ENCODE measurements at regions not wholly inside any gene's neighbourhood (a gene's known extent, or its start where the extent isn't known, plus 50 kb on each side); places are given as distances from the start of the nearest gene placed in this dataset.

DNA sequence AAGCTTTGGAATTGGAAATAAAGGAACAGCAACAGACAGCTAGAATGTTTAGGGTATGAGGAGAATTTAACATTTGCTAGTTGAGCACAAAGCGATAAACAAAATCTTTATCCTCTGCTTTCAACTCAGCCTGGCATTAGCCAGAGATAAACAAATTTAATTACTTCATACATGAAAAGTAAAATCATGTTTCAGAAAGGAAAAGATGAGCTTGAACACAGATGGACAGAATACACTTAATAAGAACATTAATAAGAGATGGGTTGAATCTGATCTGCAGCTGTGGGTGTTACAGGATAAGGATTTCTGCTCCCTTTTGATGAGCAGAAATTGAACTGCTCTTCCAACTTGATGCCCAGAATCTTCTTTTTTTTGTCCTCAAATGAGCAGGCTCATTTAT lies 275.2 kb downstream of the CSNK1G3 start:
- no peak for DNase-seq

DNA sequence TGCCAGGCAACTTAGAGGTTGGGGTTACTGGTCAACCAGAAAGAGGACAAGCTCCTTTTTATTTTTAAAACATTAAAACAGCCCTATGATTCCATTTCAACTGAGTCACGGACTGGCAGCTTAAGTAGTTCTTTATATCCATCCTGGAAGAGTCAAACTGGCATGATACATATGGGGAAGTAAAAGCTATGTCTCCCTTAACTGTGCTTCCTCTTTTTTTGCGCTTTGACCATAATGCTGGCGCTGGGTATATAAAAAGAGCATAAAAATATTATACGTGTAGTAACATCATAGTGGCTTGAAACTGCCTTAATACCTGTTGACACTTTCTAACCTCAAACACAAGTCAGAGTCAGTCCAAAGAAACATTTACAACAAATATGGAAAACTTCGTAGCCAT lies 274.4 kb downstream of the CSNK1G3 start:
- no peak for DNase-seq

DNA sequence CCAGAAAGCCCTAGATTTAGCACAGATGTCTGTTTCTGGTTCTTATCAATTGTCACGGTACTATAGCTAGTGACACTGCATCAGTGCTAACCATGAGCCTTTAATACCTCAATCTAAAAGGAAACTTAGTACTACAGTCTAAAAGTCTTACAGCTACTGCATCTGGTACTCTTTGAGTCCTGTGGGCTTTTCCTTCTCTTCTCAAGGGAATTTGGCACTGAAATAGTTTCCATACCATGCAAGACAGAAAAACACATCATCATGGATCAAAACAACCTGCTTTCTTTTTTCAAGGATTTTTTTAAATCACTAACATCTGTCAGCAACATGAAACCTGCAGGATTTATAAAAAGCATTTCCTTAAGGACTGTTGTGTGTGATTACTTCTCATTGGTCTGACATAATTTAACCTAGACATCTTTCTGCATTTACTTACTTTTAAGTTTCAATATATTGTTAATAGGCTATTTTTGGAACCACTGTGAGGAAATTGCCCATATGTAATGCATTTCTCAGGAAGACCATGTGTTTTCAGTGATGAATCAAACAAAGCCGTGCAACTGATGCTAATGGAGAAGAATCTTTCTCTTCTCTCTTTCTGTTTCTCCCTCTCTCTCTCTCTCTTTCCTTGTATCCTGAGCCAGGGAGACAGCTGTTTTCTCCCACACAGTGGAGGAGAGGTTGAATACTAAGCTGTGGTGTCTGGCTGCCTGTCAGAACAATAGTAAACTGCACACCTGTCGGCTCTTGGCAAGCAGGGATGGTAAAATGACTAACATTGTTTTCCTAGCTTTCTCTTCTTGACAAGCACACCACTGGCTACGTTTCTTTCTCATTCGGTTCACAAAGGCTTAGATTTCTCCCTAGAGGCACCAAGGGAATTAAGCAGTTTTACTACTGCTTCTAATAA lies 273.4 kb downstream of the CSNK1G3 start:
- DNase-seq = no peak

DNA sequence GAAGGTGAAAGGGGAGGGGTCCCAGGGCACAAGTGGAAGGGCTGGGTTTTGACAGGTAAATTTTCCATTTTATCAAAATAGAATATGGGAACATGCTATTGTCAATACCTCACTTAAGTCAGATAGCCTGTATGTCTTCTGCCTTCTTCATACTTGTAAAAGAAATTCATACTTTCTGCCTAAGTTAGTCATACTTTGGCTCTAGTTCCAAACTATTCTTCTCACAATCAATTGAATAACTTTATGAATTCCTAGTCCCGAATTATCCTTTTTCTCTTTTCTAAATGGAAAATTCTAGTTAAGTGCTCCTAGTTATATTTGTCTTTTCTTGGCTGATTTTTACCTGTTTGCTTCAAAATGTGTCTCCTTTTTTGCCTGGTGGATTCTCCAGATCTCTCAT lies 271.4 kb downstream of the CSNK1G3 start:
- no peak for DNase-seq

DNA sequence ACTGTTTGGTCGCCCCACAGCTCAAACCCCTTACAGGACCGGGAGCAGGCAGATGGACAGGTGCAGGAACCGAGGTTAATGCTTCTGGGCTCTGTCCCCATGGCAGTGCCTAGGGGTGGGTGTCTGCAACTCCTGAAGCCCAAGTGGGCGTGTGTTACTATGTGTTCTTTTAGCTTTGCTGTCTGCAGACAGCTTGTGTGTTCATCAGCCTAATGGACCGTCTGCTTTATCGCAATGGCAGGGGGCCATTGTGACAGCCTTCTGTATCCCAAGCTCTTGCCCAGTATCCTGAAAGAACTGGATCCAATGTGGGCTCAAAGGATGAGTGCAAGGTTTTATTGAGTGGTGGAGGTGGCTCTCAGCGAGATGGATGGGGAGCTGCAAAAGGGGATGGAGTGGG lies 266.7 kb downstream of the CSNK1G3 start:
- DNase-seq = no peak

DNA sequence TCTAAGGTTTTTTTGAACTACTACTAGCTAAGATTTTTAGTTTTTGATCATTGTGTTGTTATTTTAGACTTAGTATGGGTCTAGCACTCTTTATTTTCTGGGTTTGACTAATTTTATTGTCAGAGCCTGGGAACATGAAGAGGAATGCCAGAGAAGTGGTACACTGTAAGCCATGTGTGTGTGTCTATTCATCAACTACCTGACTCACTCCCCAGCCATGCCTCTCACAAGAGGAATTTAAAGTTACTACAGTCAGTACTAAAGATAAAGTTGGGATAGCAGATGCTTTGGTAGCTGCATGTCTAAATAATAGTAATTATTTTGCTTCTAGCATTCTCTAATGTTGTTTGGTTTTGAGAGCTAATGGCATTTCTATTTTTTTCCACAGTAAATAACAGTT lies 264.8 kb downstream of the CSNK1G3 start:
- DNase-seq = no peak

DNA sequence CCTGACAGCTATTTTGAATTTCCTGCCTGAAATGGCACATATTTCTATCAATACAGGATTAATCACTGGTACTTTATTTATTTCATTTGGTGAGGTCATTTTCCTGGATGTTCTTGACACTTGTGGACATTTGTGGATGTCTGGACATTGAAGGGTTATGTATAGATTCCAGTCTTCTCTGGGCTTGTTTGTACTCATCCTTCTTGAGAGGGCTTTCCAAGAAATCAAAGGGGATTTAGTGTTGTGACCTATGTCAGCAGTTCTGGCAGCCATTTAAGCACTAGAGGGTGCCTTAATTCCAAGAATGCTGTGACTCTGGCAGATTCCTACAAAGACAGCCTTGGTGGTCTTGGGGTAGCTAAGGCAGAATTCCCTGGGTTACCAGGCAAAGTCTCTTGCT lies 259.7 kb downstream of the CSNK1G3 start:
- no peak for DNase-seq

DNA sequence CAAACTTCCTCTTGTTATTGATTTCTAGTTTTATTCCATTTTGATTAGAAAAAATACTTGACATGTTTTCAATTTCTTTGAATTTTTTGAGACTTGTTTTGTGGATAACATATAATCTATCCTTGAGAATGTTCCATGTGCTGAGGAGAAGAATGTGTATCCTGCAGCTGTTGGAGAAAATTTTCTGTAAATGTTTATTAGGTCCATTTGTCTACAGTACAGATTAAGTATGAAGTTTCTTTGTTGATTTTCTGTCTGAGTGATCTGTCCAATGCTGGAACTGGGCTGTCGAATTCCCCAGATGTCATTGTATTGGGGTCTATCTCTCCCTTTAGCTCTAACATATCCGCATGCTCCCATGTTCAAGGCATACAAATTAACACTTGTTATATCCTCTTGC lies 251.2 kb downstream of the CSNK1G3 start:
- no peak for DNase-seq

DNA sequence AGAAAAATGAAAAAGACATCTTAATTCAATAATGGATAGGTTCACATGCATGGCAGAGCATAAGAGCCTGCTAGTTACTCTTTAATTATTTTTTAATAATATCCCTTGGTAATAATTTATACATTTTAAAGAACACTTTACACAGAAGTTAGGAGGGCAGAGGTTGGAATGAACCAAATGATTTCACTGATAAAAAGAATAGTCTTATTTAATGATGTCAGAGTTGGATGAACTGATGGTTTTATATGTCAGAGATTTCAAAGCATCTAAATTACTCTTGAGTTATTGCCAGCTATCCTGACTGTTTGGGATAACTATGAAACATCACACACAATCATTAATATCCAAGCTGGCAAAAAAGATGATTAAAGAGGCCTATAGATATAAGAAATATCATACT lies 244.8 kb downstream of the CSNK1G3 start:
- no peak for DNase-seq

DNA sequence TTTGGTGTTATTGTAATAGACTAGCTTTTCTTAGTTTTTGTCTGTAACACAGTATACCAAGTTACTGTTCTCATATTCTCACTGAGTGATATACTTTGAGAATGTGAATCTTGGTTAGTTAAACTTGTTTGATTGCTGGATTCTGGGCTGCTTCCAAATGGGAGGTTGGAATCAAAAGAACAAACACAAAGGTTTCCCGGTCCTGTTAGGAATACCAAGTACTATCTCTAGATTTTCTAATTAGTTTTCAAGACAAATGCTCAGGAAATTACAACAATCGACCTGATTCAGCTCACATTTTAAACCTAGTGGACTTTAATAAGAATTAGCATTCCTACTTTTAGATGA lies 244.3 kb downstream of the CSNK1G3 start:
- no peak for DNase-seq

DNA sequence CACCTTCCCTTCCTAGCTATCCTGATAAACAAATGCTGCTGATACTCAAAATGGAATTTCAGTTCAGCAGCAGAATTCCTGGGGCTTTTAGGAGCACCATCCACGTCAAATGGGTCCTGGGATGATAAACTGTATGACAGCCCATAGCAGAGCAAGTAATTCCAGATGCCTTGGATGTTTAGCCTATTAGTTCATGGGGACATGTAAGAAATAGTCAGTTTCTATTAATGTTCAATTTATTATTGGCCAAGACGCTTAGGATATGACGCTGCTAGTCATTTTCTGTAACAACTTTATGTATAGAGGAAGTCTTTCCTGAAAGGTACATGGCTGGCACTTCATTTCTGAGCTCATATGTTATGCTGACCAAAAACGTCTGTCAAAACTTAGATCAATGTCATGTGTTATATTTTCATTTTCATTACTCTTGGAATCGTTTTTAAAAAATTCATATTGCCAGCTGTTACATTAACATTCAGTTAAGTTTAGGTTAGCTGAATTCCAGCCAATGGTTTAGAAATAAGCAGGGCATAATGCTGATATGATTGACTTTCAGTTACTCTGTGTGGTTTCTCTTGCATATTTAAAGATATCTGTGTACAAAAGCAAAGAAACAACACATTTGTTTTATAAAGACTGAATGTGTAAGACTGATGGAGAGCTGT lies 243.8 kb downstream of the CSNK1G3 start:
- DNase-seq = no peak

DNA sequence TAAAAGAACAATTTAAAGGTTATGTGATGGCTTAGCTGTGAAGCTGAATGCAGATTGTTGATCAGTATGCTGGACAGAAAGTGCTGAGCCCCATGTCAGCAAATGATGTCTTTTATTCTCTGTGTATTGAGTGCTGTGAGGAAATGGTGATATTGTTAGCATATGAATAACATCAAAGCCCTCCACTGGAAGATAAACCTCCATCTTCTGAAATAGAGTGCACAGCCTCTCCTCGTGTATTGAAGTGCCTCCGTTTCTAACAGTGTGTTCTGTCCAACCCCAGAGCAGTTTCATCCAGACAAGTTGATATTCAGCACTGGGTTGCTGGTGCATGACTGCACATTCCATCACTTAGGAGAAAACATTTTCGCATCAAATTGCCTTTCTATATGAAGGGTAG lies 242.9 kb downstream of the CSNK1G3 start:
- no peak for DNase-seq

DNA sequence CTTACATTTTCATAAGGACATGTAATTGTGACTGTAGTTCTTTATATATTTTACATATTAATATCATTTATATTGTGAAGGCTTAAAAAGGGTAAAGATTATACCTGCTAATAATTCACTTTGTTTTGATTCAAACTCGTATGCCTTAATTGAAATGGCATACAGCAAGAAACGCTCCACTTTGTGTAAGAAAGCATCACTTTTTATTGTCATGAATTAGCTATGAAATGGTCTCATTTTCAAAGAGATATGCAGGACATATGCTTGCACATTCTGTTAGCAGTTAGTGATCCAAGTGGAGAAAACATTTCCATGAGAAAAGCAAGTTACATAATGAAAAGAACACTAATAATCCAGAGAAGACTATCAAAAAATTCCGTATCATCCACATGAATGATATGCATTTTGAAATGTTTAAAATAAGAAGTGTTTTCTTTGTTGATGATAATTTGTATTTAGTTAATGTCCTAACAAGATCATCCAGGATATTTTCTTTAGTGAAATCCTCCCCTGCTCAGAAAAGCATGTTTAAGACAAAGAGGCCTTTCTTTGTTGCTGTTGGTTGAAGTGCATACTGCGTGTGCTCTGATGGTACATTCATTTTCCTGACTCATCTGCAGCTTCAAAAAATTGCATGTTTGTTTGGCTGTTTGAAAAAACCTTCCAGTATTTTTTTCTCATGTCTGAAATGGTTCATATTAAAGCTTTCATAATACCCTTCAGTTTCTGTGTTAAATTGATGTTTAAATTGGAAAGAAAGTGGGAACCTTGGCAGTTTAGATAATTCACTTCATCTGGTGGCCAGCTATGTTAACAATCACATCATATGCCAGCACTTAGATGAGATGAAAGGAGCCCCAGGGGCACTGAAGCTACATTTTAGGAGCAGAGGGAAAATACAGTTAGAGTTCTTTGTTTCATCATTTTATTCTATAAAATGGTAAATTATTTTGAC lies 242.2 kb downstream of the CSNK1G3 start:
- DNase-seq = no peak

DNA sequence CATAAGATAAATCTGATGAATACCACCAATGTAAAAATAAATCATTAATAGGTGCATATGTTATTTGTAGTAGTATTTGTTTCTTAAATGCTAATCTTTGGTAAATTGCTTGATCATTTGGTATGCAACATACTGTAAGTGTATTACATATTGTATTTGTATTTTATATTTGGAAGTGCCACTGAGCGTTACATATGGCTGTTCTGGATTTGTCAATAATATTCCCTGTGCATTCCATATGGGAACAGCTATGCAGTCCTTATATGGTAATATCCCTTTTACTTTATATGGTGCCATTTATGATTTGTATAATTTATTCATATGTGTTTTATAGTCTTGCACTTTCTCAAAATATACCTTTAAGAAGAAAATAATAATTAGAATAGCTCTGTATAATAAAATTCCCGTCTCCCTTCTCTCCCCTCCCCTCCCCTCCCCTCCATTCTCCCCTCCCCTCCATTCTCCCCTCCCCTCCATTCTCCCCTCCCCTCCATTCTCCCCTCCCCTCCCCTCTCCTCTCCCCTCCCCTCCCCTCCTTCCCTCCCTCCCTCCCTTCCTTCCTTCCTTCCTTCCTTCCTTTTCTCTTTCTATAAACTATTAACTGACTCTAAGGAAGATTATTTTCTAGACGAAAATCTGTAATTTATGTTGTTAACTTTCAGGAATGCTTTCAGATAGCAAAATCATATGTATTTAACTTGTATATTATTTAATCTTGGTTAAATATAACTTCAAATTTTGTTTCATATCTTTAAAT lies 241.4 kb downstream of the CSNK1G3 start:
- no peak for DNase-seq

DNA sequence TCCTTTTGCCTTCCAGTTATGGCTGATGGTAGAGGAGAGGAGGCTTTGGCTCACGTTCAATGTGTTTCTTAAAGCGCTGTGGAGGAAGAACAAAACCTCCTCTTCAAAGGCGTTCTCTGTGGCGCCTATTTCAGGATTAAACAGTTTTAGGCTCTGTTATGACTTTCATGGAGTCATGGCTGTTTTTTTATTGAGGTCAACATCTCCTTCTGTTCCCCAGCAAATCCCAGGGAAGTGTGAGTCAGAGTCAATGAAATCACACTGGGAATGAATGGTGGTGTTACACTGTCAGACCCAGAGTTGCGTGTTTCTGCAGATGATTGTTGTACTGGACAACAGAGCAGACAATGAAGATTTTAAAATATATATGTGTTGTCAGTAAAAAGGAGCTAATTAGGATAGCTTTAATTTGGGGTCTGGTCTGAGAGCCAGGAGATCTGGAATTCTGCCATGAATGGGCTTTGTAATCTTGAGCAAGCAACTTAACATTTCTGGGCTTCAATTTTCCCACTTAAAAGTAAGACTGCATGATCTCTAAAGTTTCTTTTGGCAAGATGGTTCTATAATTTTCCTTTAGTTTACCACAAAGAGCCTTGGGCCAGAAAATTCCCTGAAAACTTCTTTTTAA lies 240.7 kb downstream of the CSNK1G3 start:
- DNase-seq = no peak

DNA sequence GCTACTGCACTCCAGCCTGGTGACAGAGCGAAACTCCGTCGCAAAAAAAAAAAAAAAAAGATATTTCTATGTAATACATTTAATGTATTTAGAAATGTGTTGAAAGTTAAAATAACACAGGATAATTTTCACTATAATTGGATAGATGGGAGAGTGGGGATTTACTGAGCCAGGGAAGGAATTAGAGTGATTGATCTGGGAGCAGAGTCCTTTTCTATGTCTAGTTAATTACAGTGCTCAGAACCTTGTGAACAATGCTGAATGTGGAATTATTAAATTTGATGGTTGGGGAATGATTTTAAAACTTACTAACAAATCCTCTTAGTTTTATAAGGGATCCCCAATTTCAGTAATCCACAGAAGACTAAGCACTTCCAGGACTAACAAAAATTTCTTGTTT lies 239.7 kb downstream of the CSNK1G3 start:
- no peak for DNase-seq

DNA sequence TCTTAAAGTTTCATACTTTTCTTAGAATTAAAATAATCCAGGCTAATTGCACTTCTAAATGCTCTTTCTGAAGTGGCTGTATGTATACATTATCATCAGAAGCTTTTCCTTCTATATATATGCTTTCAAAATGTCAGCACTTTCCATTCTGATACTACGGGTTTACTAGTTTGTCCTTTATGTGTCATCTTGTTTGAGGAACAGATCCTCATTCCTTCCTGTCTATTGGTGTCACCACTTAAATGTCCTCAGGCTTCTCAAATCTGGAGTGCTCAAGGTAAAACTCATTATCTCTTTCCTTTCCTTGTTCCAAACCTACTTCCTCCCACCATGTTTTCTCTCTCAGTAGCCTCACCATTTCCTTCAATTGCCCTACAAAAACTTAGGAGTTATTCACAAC lies 236.3 kb downstream of the CSNK1G3 start:
- no peak for DNase-seq

DNA sequence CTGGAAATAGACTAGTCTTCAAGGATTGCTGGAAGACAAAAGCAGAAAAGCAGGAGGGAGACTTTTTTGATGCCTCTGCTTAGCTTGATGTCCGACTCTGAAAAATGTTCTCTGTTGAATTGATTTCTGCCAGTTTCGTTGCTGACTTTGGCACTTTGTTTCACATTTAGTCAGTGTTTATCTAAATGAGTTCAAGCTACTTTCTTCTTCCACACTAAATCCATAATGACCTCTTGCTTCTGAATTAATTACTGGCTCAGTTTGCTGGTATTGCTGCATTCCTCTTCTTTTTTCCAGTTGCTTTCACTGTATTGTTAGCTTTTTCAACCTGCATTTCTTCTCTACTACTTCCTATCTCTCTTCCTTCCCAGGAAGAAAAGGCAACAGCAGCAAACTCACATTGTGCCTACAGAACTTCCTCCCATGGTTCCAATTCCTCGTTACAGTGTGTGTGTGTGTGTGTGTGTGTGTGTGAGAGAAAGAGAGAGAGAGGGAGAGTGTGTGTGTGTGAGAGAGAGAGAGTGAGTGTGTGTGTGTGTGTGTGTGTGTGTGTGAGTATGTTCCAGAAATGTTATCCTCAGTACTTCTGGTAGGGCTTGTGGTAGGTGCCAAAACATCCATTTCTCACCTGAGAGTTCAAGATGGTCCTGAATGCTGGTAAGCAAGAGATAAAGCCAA lies 234.8 kb downstream of the CSNK1G3 start:
- no peak for DNase-seq

DNA sequence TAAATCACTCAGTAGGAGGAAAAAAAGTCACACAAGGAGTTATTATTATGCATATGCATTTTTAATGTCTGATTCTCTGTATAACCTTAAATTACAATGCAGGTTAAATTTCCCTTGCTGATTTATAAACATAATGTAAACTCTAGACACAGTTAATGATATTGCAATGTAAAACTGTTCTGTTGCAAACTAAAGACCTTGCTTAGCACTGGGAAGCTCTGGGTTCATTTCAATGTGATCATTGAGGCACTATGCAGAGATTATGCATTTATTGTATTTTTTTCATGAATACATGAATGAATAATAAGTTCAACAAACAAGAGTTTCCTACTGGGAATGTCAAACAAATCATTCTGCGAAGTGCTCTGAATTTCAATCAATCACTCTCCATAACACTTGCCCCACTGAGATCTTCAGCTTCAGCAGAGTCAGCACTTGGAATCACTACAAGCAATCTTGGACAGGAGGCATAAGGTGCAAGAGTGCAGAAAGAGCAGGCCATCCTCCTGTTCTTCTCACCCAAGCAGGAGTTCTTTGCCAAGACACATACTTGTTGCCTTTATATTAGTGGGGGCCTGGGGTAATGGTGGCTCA lies 232.1 kb downstream of the CSNK1G3 start:
- no peak for DNase-seq

DNA sequence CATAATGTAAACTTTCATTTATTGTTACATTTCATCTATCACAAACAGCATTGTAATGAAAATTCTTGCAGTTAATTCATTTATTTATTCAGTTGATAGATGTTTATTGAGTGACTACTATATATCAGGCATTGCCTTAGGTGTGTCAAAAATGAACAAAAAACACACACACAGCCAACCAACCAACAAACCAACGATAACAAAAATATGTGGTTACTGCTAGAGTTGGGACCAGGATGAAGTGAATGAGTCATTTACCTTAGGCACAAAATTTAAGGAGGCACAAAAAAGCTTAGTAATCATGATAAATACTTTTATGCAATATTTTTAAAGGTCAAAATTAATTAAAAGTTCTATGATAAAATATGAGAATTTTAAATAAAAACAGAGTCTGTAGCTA lies 223.4 kb downstream of the CSNK1G3 start:
- no peak for DNase-seq

DNA sequence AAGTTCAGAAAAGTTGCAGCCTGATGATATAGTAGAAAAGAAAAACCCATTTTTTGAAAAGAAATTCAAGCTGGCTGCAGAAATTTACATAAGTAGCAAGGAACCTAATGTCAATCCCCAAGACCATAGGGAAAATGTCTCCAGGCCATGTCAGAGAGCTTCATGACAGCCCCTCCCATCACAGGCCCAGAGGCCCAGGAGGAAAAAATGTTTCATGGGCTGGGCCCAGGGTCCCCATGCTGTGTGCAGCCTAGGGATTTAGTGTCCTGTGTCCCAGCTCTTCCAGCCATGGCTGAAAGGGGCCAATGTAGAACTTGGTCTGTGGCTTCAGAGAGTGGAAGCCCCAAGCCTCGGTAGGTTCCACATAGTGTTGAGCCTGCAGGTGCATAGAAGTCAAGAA lies 220.3 kb downstream of the CSNK1G3 start:
- no peak for DNase-seq
